ENCODE measurements at regions not wholly inside any gene's neighbourhood (a gene's known extent, or its start where the extent isn't known, plus 50 kb on each side); places are given as distances from the start of the nearest gene placed in this dataset.

DNA sequence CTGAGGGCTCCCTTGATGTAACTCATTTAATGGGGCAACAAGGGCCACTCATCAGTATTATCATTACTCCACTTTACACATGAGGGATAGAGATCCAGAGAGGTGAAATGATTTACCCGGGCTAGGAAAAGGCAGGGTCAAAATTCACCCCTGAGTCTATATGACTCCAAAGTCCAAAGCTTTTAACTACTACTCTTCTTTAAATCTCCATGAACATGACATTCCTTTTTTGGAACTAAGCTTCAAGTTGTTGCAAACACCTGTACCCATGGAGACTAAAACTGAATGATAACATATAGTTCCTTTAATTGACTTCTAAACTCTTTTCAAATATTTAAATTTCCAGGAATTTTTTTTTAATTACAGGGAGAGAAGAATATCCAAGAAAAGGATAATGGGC, 292.9 kb upstream of the GADL1 start:
- Histone ChIP-seq H4K8ac (ENCODE audit: low read depth, low read length) (no peak overlapping the region), H3K79me2 (ENCODE audit: control insufficient read depth, insufficient read depth, low read length, poor library complexity) (no peaks in the 10 kb centered on the region), H4K91ac (ENCODE audit: low read depth, low read length) (no peak overlapping the region), H4K12ac (ENCODE audit: low read depth, low read length) (no peak overlapping the region), H3K4ac (ENCODE audit: low read depth, low read length) (no peak overlapping the region), H3K79me1 (ENCODE audit: low read length) (no peaks in the 10 kb centered on the region), H2BK120ac (ENCODE audit: insufficient read depth, low read length, poor library complexity) (no peak overlapping the region), H3K9ac (ENCODE audit: low read length) (no peak overlapping the region), H3K4me3 (ENCODE audit: low read depth, low read length) (no peak overlapping the region), H3K9me3 (ENCODE audit: insufficient read depth, low read depth, low read length) (no peaks in the 10 kb centered on the region), H2BK12ac (ENCODE audit: low read length) (no peak overlapping the region), H2AFZ (ENCODE audit: insufficient read depth, low read length, poor library complexity) (no peak overlapping the region), H3K23ac (ENCODE audit: low read length) (no peak overlapping the region), H2AK5ac (ENCODE audit: low read length) (no peak overlapping the region), H3K14ac (ENCODE audit: low read length) (no peak overlapping the region), H3K4me2 (ENCODE audit: low read length) (no peak overlapping the region), H3K4me1 (ENCODE audit: control insufficient read depth in 1 of 2, insufficient read depth in 2 of 2, low read length in 2 of 2) (peaks cover 0 to 2% of the 10 kb centered on the region in 2 experiments), H3K27me3 (ENCODE audit: insufficient read depth, low read length) (no peaks in the 10 kb centered on the region), H3K18ac (ENCODE audit: low read length) (no peak overlapping the region), H3K36me3 (ENCODE audit: control insufficient read depth in 1 of 2, insufficient read depth in 2 of 2, low read length in 2 of 2) (no peaks in the 10 kb centered on the region), H2BK5ac (ENCODE audit: low read depth, low read length, poor library complexity) (no peak overlapping the region), H3K27ac (ENCODE audit: low read depth, low read length) (no peak overlapping the region)
- no CpG with 5 or more reads among the region's 1 CpG for whole genome bisulfite sequencing (ENCODE audit: extremely low coverage, insufficient coverage, insufficient read length)
- DNase-seq: no peak

GRCh38 chr3:31188112-31188511, 293.7 kb upstream of the GADL1 start:
- no peak overlapping the region for H3K23ac ChIP-seq (ENCODE audit: low read length)
- no peak overlapping the region for H2BK120ac ChIP-seq (ENCODE audit: insufficient read depth, low read length, poor library complexity)
- H3K14ac ChIP-seq (ENCODE audit: low read length): no peak overlapping the region
- H4K8ac ChIP-seq (ENCODE audit: low read depth, low read length): no peak overlapping the region
- H3K36me3 ChIP-seq (ENCODE audit: control insufficient read depth in 1 of 2, insufficient read depth in 2 of 2, low read length in 2 of 2): no peaks in the 10 kb centered on the region
- peak in 1 of 2 donors; percentile 43 for DNase-seq
- H3K9ac ChIP-seq (ENCODE audit: low read length): no peak overlapping the region
- H2BK12ac ChIP-seq (ENCODE audit: low read length): no peak overlapping the region
- H3K4me2 ChIP-seq (ENCODE audit: low read length): no peak overlapping the region
- H2AK5ac ChIP-seq (ENCODE audit: low read length): no peak overlapping the region
- no peaks in the 10 kb centered on the region for H3K27me3 ChIP-seq (ENCODE audit: insufficient read depth, low read length)
- no peak overlapping the region for H3K18ac ChIP-seq (ENCODE audit: low read length)
- H4K12ac ChIP-seq (ENCODE audit: low read depth, low read length): no peak overlapping the region
- no peaks in the 10 kb centered on the region for H3K79me2 ChIP-seq (ENCODE audit: control insufficient read depth, insufficient read depth, low read length, poor library complexity)
- WGBS (ENCODE audit: extremely low coverage, insufficient coverage, insufficient read length): no CpG with 5 or more reads among the region's 6 CpGs
- H3K4me3 ChIP-seq (ENCODE audit: low read depth, low read length): no peak overlapping the region
- H3K79me1 ChIP-seq (ENCODE audit: low read length): no peaks in the 10 kb centered on the region
- H3K4me1 ChIP-seq (ENCODE audit: control insufficient read depth in 1 of 2, insufficient read depth in 2 of 2, low read length in 2 of 2): peaks cover 0 to 2% of the 10 kb centered on the region in 2 experiments
- H3K27ac ChIP-seq (ENCODE audit: low read depth, low read length): no peak overlapping the region
- no peak overlapping the region for H2BK5ac ChIP-seq (ENCODE audit: low read depth, low read length, poor library complexity)
- H3K4ac ChIP-seq (ENCODE audit: low read depth, low read length): no peak overlapping the region
- H3K9me3 ChIP-seq (ENCODE audit: insufficient read depth, low read depth, low read length): no peaks in the 10 kb centered on the region
- no peak overlapping the region for H4K91ac ChIP-seq (ENCODE audit: low read depth, low read length)
- H2AFZ ChIP-seq (ENCODE audit: insufficient read depth, low read length, poor library complexity): no peak overlapping the region

DNA sequence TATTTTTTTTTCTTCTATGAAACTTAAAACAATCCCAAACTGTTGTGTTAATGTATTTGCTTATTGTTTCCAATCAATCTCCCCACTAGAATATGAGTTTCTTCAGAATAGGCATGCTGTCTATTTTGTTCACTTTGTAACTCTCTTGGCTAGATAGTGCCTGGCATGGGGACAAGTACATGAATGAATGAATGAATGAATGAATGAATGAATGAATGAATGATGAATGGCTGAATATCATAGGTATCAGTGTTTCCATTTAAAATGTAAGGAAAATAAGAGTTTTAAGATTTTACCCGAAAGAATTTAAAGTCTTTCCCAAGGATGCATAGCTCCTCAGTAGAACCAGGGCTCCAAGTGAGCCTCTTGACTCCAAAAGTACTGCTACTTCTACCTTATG, 294.9 kb upstream of the GADL1 start:
- no peak overlapping the region for H2AK5ac ChIP-seq (ENCODE audit: low read length)
- H3K27me3 ChIP-seq (ENCODE audit: insufficient read depth, low read length): no peaks in the 10 kb centered on the region
- H3K23ac ChIP-seq (ENCODE audit: low read length): no peak overlapping the region
- H2BK5ac ChIP-seq (ENCODE audit: low read depth, low read length, poor library complexity): no peak overlapping the region
- H3K36me3 ChIP-seq (ENCODE audit: control insufficient read depth in 1 of 2, insufficient read depth in 2 of 2, low read length in 2 of 2): no peaks in the 10 kb centered on the region
- H3K9me3 ChIP-seq (ENCODE audit: insufficient read depth, low read depth, low read length): no peaks in the 10 kb centered on the region
- no peak for DNase-seq
- no peak overlapping the region for H2AFZ ChIP-seq (ENCODE audit: insufficient read depth, low read length, poor library complexity)
- H3K14ac ChIP-seq (ENCODE audit: low read length): no peak overlapping the region
- H3K9ac ChIP-seq (ENCODE audit: low read length): no peak overlapping the region
- H3K4me3 ChIP-seq (ENCODE audit: low read depth, low read length): no peak overlapping the region
- no peaks in the 10 kb centered on the region for H3K79me1 ChIP-seq (ENCODE audit: low read length)
- H3K4me2 ChIP-seq (ENCODE audit: low read length): no peak overlapping the region
- H3K79me2 ChIP-seq (ENCODE audit: control insufficient read depth, insufficient read depth, low read length, poor library complexity): no peaks in the 10 kb centered on the region
- no peak overlapping the region for H4K12ac ChIP-seq (ENCODE audit: low read depth, low read length)
- no peak overlapping the region for H4K8ac ChIP-seq (ENCODE audit: low read depth, low read length)
- no peak overlapping the region for H4K91ac ChIP-seq (ENCODE audit: low read depth, low read length)
- no peak overlapping the region for H3K4ac ChIP-seq (ENCODE audit: low read depth, low read length)
- WGBS (ENCODE audit: extremely low coverage, insufficient coverage, insufficient read length): no CpG with 5 or more reads among the region's 1 CpG
- H3K4me1 ChIP-seq (ENCODE audit: control insufficient read depth in 1 of 2, insufficient read depth in 2 of 2, low read length in 2 of 2): peaks cover 0 to 2% of the 10 kb centered on the region in 2 experiments
- H3K18ac ChIP-seq (ENCODE audit: low read length): no peak overlapping the region
- no peak overlapping the region for H3K27ac ChIP-seq (ENCODE audit: low read depth, low read length)
- no peak overlapping the region for H2BK120ac ChIP-seq (ENCODE audit: insufficient read depth, low read length, poor library complexity)
- H2BK12ac ChIP-seq (ENCODE audit: low read length): no peak overlapping the region

DNA sequence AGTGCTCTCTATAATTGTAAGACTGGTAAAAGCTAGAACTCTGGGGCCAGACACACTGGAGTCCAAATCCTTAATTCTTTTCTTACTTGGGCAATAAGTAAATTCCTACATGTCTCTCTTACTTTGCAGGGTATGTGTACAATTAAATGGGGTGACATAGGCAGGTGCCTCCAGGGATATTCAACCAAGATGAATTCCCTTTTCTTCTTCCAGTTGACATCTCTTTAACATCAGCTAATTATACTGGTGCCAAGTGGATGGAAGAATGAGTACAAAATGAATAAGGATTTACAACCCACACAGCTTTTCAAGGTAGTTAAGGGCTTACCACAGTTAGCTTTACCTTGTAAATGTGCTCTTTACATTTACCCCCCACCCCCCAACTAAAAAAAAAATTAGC, 295.5 kb upstream of the GADL1 start:
- Histone ChIP-seq H3K9ac (ENCODE audit: low read length) (no peak overlapping the region), H3K4me1 (ENCODE audit: control insufficient read depth in 1 of 2, insufficient read depth in 2 of 2, low read length in 2 of 2) (peaks cover 0 to 2% of the 10 kb centered on the region in 2 experiments), H2AFZ (ENCODE audit: insufficient read depth, low read length, poor library complexity) (no peak overlapping the region), H3K9me3 (ENCODE audit: insufficient read depth, low read depth, low read length) (no peaks in the 10 kb centered on the region), H3K79me2 (ENCODE audit: control insufficient read depth, insufficient read depth, low read length, poor library complexity) (no peaks in the 10 kb centered on the region), H3K27ac (ENCODE audit: low read depth, low read length) (no peak overlapping the region), H4K8ac (ENCODE audit: low read depth, low read length) (no peak overlapping the region), H3K18ac (ENCODE audit: low read length) (no peak overlapping the region), H3K23ac (ENCODE audit: low read length) (no peak overlapping the region), H3K4me3 (ENCODE audit: low read depth, low read length) (no peak overlapping the region), H4K91ac (ENCODE audit: low read depth, low read length) (no peak overlapping the region), H2BK12ac (ENCODE audit: low read length) (no peak overlapping the region), H3K79me1 (ENCODE audit: low read length) (no peaks in the 10 kb centered on the region), H2BK5ac (ENCODE audit: low read depth, low read length, poor library complexity) (no peak overlapping the region), H2AK5ac (ENCODE audit: low read length) (no peak overlapping the region), H4K12ac (ENCODE audit: low read depth, low read length) (no peak overlapping the region), H3K4me2 (ENCODE audit: low read length) (no peak overlapping the region), H2BK120ac (ENCODE audit: insufficient read depth, low read length, poor library complexity) (no peak overlapping the region), H3K14ac (ENCODE audit: low read length) (no peak overlapping the region), H3K27me3 (ENCODE audit: insufficient read depth, low read length) (no peaks in the 10 kb centered on the region), H3K36me3 (ENCODE audit: control insufficient read depth in 1 of 2, insufficient read depth in 2 of 2, low read length in 2 of 2) (no peaks in the 10 kb centered on the region), H3K4ac (ENCODE audit: low read depth, low read length) (no peak overlapping the region)
- DNase-seq: no peak

Measured in trophoblast cell (in vitro differentiated cells and primary cell).